ENCODE measurements at regions not wholly inside any gene's neighbourhood (a gene's known extent, or its start where the extent isn't known, plus 50 kb on each side); places are given as distances from the start of the nearest gene placed in this dataset.

DNA sequence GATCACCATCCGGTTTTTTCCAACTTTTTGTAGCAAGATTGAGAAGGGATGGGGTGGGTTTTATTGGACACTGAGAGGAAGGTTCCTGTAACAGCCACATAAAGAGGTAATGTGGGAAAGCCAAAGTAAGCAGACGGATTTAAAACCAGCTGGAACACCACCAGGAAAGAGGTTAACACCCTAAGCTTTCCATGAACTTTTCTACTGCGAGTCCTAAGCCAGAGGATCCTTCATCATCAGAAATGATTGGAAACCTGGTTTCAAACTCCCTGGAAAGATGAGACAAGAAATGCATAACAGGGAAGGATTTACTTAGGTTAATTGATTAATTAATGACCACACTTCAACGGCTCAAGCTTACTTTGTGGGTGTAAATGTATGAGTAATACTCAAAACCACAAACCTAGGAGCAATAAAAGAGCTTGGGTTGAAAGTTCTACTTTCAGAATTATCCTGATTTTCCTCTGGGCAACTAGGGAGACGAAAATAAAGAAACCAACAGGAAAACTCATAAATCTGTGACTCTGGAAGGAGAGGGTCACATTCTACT, 91.5 kb downstream of the COX18 start:
- H3K4me1 ChIP-seq (ENCODE audit: control insufficient read depth, extremely low read depth, insufficient read depth, low read length), result peaks cover 27% of the 10 kb centered on the region
- H3K4me2 ChIP-seq (ENCODE audit: insufficient read depth, low read length), result no peak overlapping the region
- H2AFZ ChIP-seq (ENCODE audit: low read depth, low read length), result peak overlapping the region; percentile 24
- H3K36me3 ChIP-seq (ENCODE audit: control insufficient read depth in 2 of 2, extremely low read depth in 1 of 2, insufficient read depth in 2 of 2, low read length in 2 of 2), result no peaks in the 10 kb centered on the region
- no TSS peak for BruUV-seq (replicated peaks)
- no peaks in the 10 kb centered on the region for H3K79me2 ChIP-seq (ENCODE audit: control insufficient read depth, insufficient read depth, low read length)
- no peaks in the 10 kb centered on the region for H3K9me1 ChIP-seq (replicated peaks; ENCODE audit: control insufficient read depth, extremely low read depth, insufficient read depth, low read length)
- ChIA-PET CTCF (interaction anchor here (1.0 kb wide), 1 partner anchor 13 kb away, joined by 3 read pairs; no protein-coding TSS in a partner anchor), POLR2A (no interaction called here)
- no peak overlapping the region for H3K9ac ChIP-seq (replicated peaks; ENCODE audit: extremely low read depth, insufficient read depth, low read length)
- no peak overlapping the region for H3K27ac ChIP-seq (ENCODE audit: insufficient read depth, low read depth, low read length)
- H3K9me3 ChIP-seq (replicated peaks; ENCODE audit: control insufficient read depth, insufficient read depth, low read length), result no peaks in the 10 kb centered on the region
- H3K27me3 ChIP-seq (ENCODE audit: control insufficient read depth in 2 of 2, insufficient read depth in 2 of 2, low read length in 2 of 2), result no peaks in the 10 kb centered on the region
- no peak overlapping the region for H3K4me3 ChIP-seq (replicated peaks in 1 of 3; ENCODE audit: insufficient read depth in 1 of 3, low read depth in 1 of 3, low read length in 3 of 3)
- FAIRE-seq (no peak), DNase-seq (ENCODE audit: low read depth, low spot score) (no peak)
- intact Hi-C loops (cut with micrococcal nuclease), result loop anchor here (10.0 kb wide), 1 partner anchor 413 kb away; the partner anchor contains the start of gene ADAMTS3
- H4K20me1 ChIP-seq (replicated peaks; ENCODE audit: control insufficient read depth, extremely low read depth, insufficient read depth, low read length), result no peaks in the 10 kb centered on the region
- no peak for TF ChIP-seq JUN (IDR thresholded peaks at IDR 0.05; ENCODE audit: borderline replicate concordance, insufficient read depth, insufficient read length, low read depth)
- TF ChIP-seq, protein P1, sequence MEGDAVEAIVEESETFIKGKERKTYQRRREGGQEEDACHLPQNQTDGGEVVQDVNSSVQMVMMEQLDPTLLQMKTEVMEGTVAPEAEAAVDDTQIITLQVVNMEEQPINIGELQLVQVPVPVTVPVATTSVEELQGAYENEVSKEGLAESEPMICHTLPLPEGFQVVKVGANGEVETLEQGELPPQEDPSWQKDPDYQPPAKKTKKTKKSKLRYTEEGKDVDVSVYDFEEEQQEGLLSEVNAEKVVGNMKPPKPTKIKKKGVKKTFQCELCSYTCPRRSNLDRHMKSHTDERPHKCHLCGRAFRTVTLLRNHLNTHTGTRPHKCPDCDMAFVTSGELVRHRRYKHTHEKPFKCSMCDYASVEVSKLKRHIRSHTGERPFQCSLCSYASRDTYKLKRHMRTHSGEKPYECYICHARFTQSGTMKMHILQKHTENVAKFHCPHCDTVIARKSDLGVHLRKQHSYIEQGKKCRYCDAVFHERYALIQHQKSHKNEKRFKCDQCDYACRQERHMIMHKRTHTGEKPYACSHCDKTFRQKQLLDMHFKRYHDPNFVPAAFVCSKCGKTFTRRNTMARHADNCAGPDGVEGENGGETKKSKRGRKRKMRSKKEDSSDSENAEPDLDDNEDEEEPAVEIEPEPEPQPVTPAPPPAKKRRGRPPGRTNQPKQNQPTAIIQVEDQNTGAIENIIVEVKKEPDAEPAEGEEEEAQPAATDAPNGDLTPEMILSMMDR (IDR thresholded peaks at IDR 0.05; ENCODE audit: extremely low read depth in 1 of 2, insufficient read depth in 1 of 2, low read depth in 1 of 2, low read length in 2 of 2), result no peak
- TF ChIP-seq POLR2A (IDR thresholded peaks at IDR 0.05; ENCODE audit: low read depth, low read length), result no peak
- TF ChIP-seq EZH2 (IDR thresholded peaks at IDR 0.05; ENCODE audit: borderline replicate concordance, low read depth, low read length, severe bottlenecking), result no peak
- TF ChIP-seq FOS (IDR thresholded peaks at IDR 0.05; ENCODE audit: borderline replicate concordance, insufficient read depth, low read length), result no peak
- TF ChIP-seq, protein P2, sequence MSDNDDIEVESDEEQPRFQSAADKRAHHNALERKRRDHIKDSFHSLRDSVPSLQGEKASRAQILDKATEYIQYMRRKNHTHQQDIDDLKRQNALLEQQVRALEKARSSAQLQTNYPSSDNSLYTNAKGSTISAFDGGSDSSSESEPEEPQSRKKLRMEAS (IDR thresholded peaks at IDR 0.05; ENCODE audit: insufficient read depth, insufficient read length), result no peak
- no peak for TF ChIP-seq MYC (IDR thresholded peaks at IDR 0.05; ENCODE audit: low read depth, low read length)
- no peak for TF ChIP-seq POLR2AphosphoS5 (IDR thresholded peaks at IDR 0.05; ENCODE audit: insufficient read depth, low read depth, low read length)
- no peak for TF ChIP-seq GATA2 (IDR thresholded peaks at IDR 0.05; ENCODE audit: insufficient read depth, insufficient read length, low read depth, low read length)
- dilution Hi-C loops (cut with MboI; ENCODE audit: extremely low pct_ligation_motif_present, low sequenced_read_pairs), result no loop called here
